ENCODE measurements at regions not wholly inside any gene's neighbourhood (a gene's known extent, or its start where the extent isn't known, plus 50 kb on each side); places are given as distances from the start of the nearest gene placed in this dataset.

- DNase-seq = no peak
These were observed 316.1 kb upstream of the FANCL start for GRCh38 chr2:58557176-58557575.

- no peak for DNase-seq
These were observed 312.8 kb upstream of the FANCL start for GRCh38 chr2:58553937-58554336.

- DNase-seq = no peak
These were observed 312.4 kb upstream of the FANCL start for GRCh38 chr2:58553522-58553921.

- DNase-seq = no peak
These were observed 304.5 kb upstream of the FANCL start for GRCh38 chr2:58545300-58546280.

GRCh38 chr2:58543442-58543841, 302.3 kb upstream of the FANCL start:
- no peak for DNase-seq

GRCh38 chr2:58541511-58541910, 300.4 kb upstream of the FANCL start:
- DNase-seq = no peak

GRCh38 chr2:58540681-58541080, 299.6 kb upstream of the FANCL start:
- no peak for DNase-seq

- no peak for DNase-seq
These were observed 298.8 kb upstream of the FANCL start for GRCh38 chr2:58539973-58540372.

- no peak for DNase-seq
These were observed 294.9 kb upstream of the FANCL start for GRCh38 chr2:58535990-58536389.

GRCh38 chr2:58535182-58535581, 294.1 kb upstream of the FANCL start:
- DNase-seq = no peak

- DNase-seq = no peak
These were observed 292.3 kb upstream of the FANCL start for GRCh38 chr2:58533376-58533775.

- DNase-seq = no peak
These were observed 291.5 kb upstream of the FANCL start for GRCh38 chr2:58532641-58533040.

- no peak for DNase-seq
These were observed 286.5 kb upstream of the FANCL start for GRCh38 chr2:58527647-58528046.

- no peak for DNase-seq
These were observed 280.9 kb upstream of the FANCL start for GRCh38 chr2:58521803-58522554.

GRCh38 chr2:58520903-58521302, 279.8 kb upstream of the FANCL start:
- DNase-seq = no peak

GRCh38 chr2:58517881-58518280, 276.8 kb upstream of the FANCL start:
- no peak for DNase-seq

- no peak for DNase-seq
These were observed 275.6 kb upstream of the FANCL start for GRCh38 chr2:58516695-58517094.

- DNase-seq = no peak
These were observed 274.9 kb upstream of the FANCL start for GRCh38 chr2:58515827-58516573.

GRCh38 chr2:58514252-58514651, 273.1 kb upstream of the FANCL start:
- no peak for DNase-seq

GRCh38 chr2:58512878-58513277, 271.8 kb upstream of the FANCL start:
- DNase-seq = no peak

GRCh38 chr2:58508006-58508405, 266.9 kb upstream of the FANCL start:
- DNase-seq = no peak

GRCh38 chr2:58503918-58504317, 262.8 kb upstream of the FANCL start:
- no peak for DNase-seq

- DNase-seq = no peak
These were observed 261.8 kb upstream of the FANCL start for GRCh38 chr2:58502931-58503330.
